GM21515 (cell line): ENCODE measurements at regions not wholly inside any gene's neighbourhood (a gene's known extent, or its start where the extent isn't known, plus 50 kb on each side); places are given as distances from the start of the nearest gene placed in this dataset.

ENCODE experiments used
- ATAC-seq: cut with Tn5 transposase; IDR thresholded peaks from one replicate; pipeline ENCODE4 v1.9.1; 2021; ENCODE audit not compliant: unreplicated experiment

- no peak for ATAC-seq
These were observed 314.8 kb downstream of the DIPK2A start for GRCh38 chr3:144286235-144286910.

GRCh38 chr3:144287001-144287400 lies 315.4 kb downstream of the DIPK2A start:
- ATAC-seq = no peak

DNA sequence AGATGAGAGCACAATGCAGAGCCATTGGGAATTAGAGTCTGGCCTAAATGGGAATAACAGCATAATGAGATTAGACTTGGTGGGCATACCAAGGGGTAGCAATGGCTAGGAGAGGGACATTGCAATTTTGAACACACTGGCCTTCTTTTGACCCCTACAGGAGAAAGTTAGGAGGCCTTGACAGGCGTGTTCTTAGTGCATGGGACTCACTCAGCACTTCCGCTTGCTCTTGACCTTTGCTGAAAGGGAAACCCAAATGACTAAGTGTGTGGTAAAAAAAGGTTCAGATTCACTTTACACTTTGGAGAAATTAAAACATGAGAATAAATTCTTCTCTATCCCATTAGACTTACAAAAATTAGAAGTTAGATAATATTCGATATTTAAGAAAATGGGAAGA lies 317.4 kb downstream of the DIPK2A start:
- no peak for ATAC-seq

DNA sequence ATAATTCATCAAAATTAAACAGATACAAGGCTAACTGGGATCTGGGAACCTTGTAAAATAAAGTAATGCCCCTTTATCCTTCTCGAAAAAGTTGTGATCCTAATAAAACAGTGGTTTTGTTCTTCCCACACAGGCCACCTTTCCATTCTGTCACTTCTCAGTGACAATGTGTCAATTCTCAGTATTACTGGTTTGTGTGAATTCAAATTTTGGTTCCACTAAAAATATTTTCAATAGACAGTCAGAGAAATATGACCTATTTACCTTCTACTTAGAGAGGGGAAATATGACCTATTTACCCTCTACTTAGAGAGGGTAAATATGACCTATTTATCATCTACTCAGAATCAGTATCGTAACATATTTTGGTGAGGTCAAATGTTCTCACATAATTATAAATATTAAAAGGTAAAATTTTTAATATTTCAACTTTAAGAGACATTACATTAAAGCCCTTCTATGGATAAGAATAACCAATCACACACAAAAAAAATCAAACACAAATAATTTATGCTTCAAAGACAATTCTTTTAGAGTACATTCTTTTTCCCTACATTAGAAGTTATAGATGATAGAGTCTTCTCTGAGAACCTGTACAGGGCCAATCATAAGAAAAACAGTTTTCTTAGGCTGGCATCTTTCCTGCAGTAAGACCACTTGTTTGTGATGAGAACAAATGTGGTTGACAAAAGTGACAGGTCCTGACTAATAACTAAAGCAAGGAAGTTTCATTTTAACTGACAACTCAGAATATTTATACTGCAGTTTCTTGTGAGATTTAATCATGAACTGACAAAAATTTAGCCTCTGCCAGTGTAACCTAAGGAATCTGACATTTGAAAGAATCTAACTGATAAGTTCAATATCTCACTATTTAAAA lies 323.3 kb downstream of the DIPK2A start:
- ATAC-seq = peak; percentile 89

DNA sequence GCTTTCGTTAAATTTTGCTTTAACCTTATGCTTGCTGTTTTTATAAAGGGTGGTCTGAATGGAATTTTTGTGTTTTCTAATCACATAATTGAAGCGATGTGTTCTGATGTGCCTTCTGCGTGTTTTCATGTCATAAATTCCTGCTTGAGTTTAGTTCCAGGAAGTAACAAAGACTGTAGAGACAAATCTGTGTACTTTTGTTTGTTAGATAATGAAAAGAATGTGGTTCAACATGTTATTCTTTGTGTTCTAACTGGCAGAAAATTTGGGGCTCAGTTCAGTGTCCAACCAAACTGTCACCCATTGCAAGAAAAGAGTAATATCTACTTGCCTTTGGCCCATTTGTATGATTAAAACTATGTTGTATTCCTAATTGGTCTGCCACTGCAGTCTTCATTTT lies 324.0 kb downstream of the DIPK2A start:
- no peak for ATAC-seq

- no peak for ATAC-seq
These were observed 325.2 kb downstream of the DIPK2A start for GRCh38 chr3:144296808-144297207.

- ATAC-seq = no peak
These were observed 330.2 kb downstream of the DIPK2A start for GRCh38 chr3:144301863-144302262.

DNA sequence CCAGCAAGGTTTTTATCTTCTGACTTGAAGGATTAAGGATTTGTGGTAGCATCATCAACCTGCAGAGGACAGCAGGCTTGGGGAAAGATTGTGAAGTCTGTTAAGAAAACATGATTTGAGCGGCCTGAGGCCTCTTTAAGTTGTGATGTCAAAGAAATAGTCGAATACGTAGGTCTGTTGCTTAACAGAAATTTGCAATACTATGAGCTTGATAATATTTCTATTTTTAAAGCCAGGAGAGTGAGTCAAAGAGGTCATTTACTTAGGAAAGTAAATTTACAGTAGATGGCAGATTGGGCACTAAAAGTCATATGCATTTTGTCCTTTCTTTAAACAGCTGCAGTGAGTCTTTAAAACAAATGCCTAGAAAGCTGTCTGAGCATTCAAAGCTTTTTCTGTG lies 336.3 kb downstream of the DIPK2A start:
- no peak for ATAC-seq

GRCh38 chr3:144308396-144308795 lies 336.8 kb downstream of the DIPK2A start:
- no peak for ATAC-seq

DNA sequence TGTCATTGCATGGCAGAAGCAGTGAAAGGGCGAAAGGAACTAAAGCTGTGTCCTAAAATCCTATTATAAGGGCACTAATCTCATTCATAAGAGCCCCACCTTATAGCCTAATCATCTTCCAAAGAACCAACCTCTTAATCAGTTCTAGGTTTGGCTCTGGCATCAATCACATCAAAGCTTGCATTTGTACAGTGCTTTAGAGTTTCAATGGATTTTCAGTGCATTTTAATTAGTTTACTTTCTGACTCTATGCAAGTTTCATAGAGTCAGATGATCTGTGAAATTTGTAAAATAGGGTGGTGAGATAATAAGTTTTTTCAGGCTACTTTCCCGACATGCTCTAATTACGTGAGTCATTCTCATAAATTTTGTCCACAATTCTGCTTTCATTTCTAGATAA lies 341.1 kb downstream of the DIPK2A start:
- ATAC-seq = no peak

DNA sequence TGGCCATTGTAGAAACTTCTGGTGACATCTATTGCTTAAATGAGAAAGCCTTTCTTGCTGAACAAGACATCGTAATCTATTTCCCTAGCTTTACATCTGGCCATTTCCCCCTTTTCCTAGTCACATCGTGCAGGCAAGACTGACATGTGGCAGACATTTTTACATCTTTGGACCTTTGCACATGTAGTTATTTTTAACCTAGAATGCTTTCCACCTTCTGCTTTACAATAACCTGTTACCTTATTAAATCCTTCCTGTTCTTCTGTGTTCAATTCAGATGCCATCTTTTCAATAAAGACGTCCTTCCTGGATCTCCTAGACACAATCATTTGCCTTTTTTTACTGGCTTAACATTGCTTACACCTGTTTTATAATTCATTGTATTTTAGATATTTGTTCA lies 343.3 kb downstream of the DIPK2A start:
- no peak for ATAC-seq

GRCh38 chr3:144317961-144318360 lies 346.3 kb downstream of the DIPK2A start:
- ATAC-seq = no peak

DNA sequence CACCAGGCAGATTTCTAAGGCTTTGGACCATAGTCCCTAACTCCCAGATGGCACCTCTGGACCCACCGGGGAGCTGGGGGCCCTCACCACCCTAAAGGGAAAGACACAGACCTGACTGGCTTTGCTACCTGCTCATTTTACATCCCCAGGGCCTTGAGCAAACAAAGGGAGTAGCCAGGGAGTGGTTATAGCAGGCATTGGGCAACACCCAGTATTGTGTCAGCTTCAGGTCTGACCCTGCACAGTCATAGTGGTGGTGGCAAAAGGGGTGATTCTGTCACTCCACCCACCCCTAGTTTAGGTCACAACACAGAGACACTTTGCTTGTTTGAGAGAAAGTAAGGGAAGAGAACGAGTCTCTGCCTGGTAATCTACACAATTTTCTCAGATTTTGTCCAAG lies 352.5 kb downstream of the DIPK2A start:
- ATAC-seq = no peak

GRCh38 chr3:144332868-144333267 lies 361.2 kb downstream of the DIPK2A start:
- ATAC-seq = no peak

GRCh38 chr3:144341471-144341870 lies 369.8 kb downstream of the DIPK2A start:
- no peak for ATAC-seq

DNA sequence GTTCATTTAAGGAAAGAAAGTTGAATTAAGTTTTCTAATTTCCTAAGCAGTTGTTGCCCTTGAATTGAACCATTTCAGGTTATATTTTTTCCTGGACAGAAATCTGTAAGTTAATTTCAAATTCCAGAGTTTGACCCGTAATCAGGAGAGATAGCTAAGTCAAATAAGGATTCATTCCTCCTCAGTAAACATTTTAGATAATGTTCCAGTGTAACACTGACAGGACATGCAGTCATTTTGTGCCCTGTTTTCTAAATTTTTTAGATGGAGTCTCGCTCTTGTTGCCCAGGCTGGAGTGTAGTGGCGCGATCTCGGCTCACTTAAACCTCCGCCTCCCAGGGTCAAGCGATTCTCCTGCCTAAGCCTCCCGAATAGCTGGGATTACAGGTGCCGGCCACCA lies 371.7 kb downstream of the DIPK2A start:
- ATAC-seq = no peak

GRCh38 chr3:144343777-144344176 lies 372.2 kb downstream of the DIPK2A start:
- ATAC-seq = no peak

- no peak for ATAC-seq
These were observed 373.4 kb downstream of the DIPK2A start for GRCh38 chr3:144344925-144345548.

- ATAC-seq = no peak
These were observed 378.5 kb downstream of the DIPK2A start for GRCh38 chr3:144350125-144350524.

GRCh38 chr3:144351011-144351410 lies 379.4 kb downstream of the DIPK2A start:
- ATAC-seq = no peak

- ATAC-seq = no peak
These were observed 380.2 kb downstream of the DIPK2A start for GRCh38 chr3:144351773-144352365.

GRCh38 chr3:144358191-144358590 lies 386.6 kb downstream of the DIPK2A start:
- ATAC-seq = no peak
